ENCODE measurements at regions not wholly inside any gene's neighbourhood (a gene's known extent, or its start where the extent isn't known, plus 50 kb on each side); places are given as distances from the start of the nearest gene placed in this dataset.

- H3K4me2 ChIP-seq (ENCODE audit: low read depth, low read length, poor library complexity, severe bottlenecking) = no peak overlapping the region
- no peak for TF ChIP-seq CTCF (conservative IDR thresholded peaks at IDR 0.05; ENCODE audit: low read length)
- no peak for TF ChIP-seq EZH2phosphoT487 (IDR thresholded peaks at IDR 0.05; ENCODE audit: borderline replicate concordance)
- no peaks in the 10 kb centered on the region for H3K9me2 ChIP-seq (replicated peaks; ENCODE audit: low read depth, low read length)
- no peaks in the 10 kb centered on the region for H3K9me3 ChIP-seq (ENCODE audit: insufficient read depth, low read depth, low read length)
- H3K79me2 ChIP-seq (ENCODE audit: insufficient read depth, low read length) = no peaks in the 10 kb centered on the region
- no peaks in the 10 kb centered on the region for H4K20me1 ChIP-seq (ENCODE audit: insufficient read depth, low read length, poor library complexity, severe bottlenecking)
- H3K4me1 ChIP-seq (ENCODE audit: insufficient read depth, low read length, poor library complexity, severe bottlenecking) = no peaks in the 10 kb centered on the region
- no peak overlapping the region for H3K9ac ChIP-seq (ENCODE audit: low read depth, low read length, poor library complexity, severe bottlenecking)
- H3K36me3 ChIP-seq (ENCODE audit: insufficient read depth, low read length) = no peaks in the 10 kb centered on the region
- H3K4me3 ChIP-seq (ENCODE audit: low read length, poor library complexity, severe bottlenecking) = no peak overlapping the region
- H2AFZ ChIP-seq (ENCODE audit: low read length) = no peak overlapping the region
- H3K27me3 ChIP-seq (ENCODE audit: insufficient read depth, low read length, poor library complexity, severe bottlenecking) = no peaks in the 10 kb centered on the region
- H3F3A ChIP-seq (ENCODE audit: low read depth) = no peaks in the 10 kb centered on the region
These were observed 301.4 kb downstream of the CMPK2 start for GRCh38 chr2:6564326-6564725.

- Histone ChIP-seq H4K20me1 (ENCODE audit: insufficient read depth, low read length, poor library complexity, severe bottlenecking) (no peaks in the 10 kb centered on the region), H3K4me2 (ENCODE audit: low read depth, low read length, poor library complexity, severe bottlenecking) (no peak overlapping the region), H3K36me3 (ENCODE audit: insufficient read depth, low read length) (no peaks in the 10 kb centered on the region), H3K27me3 (ENCODE audit: insufficient read depth, low read length, poor library complexity, severe bottlenecking) (no peaks in the 10 kb centered on the region), H3K79me2 (ENCODE audit: insufficient read depth, low read length) (no peaks in the 10 kb centered on the region), H2AFZ (ENCODE audit: low read length) (no peak overlapping the region), H3K9ac (ENCODE audit: low read depth, low read length, poor library complexity, severe bottlenecking) (no peak overlapping the region), H3K9me2 (replicated peaks; ENCODE audit: low read depth, low read length) (no peaks in the 10 kb centered on the region), H3F3A (ENCODE audit: low read depth) (no peaks in the 10 kb centered on the region), H3K4me3 (ENCODE audit: low read length, poor library complexity, severe bottlenecking) (no peak overlapping the region), H3K9me3 (ENCODE audit: insufficient read depth, low read depth, low read length) (no peaks in the 10 kb centered on the region), H3K4me1 (ENCODE audit: insufficient read depth, low read length, poor library complexity, severe bottlenecking) (no peaks in the 10 kb centered on the region)
- no peak for TF ChIP-seq CTCF (conservative IDR thresholded peaks at IDR 0.05; ENCODE audit: low read length)
- TF ChIP-seq EZH2phosphoT487 (IDR thresholded peaks at IDR 0.05; ENCODE audit: borderline replicate concordance) = no peak
These were observed 291.6 kb downstream of the CMPK2 start for GRCh38 chr2:6574121-6574520.

- Histone ChIP-seq H3K4me2 (ENCODE audit: low read depth, low read length, poor library complexity, severe bottlenecking) (no peak overlapping the region), H3K4me3 (ENCODE audit: low read length, poor library complexity, severe bottlenecking) (no peak overlapping the region), H3F3A (ENCODE audit: low read depth) (no peaks in the 10 kb centered on the region), H3K79me2 (ENCODE audit: insufficient read depth, low read length) (no peaks in the 10 kb centered on the region), H3K4me1 (ENCODE audit: insufficient read depth, low read length, poor library complexity, severe bottlenecking) (no peaks in the 10 kb centered on the region), H4K20me1 (ENCODE audit: insufficient read depth, low read length, poor library complexity, severe bottlenecking) (no peaks in the 10 kb centered on the region), H3K9me3 (ENCODE audit: insufficient read depth, low read depth, low read length) (no peaks in the 10 kb centered on the region), H3K36me3 (ENCODE audit: insufficient read depth, low read length) (no peaks in the 10 kb centered on the region), H3K27me3 (ENCODE audit: insufficient read depth, low read length, poor library complexity, severe bottlenecking) (no peaks in the 10 kb centered on the region), H3K9me2 (replicated peaks; ENCODE audit: low read depth, low read length) (no peaks in the 10 kb centered on the region), H2AFZ (ENCODE audit: low read length) (no peak overlapping the region), H3K9ac (ENCODE audit: low read depth, low read length, poor library complexity, severe bottlenecking) (no peak overlapping the region)
- TF ChIP-seq CTCF (conservative IDR thresholded peaks at IDR 0.05; ENCODE audit: low read length) (no peak), EZH2phosphoT487 (IDR thresholded peaks at IDR 0.05; ENCODE audit: borderline replicate concordance) (no peak)
These were observed 289.4 kb downstream of the CMPK2 start for GRCh38 chr2:6576302-6576701.

Data from Loucy (cell line).